ENCODE measurements at regions not wholly inside any gene's neighbourhood (a gene's known extent, or its start where the extent isn't known, plus 50 kb on each side); places are given as distances from the start of the nearest gene placed in this dataset.

GRCh38 chr6:100134703-100135102 lies 140.7 kb upstream of the MCHR2 start:
- no peak for DNase-seq
- H3K36me3 ChIP-seq (replicated peaks; ENCODE audit: control insufficient read depth, insufficient read depth, low read length), result no peaks in the 10 kb centered on the region
- H3K27me3 ChIP-seq (ENCODE audit: control insufficient read depth, insufficient read depth, low read length), result no peaks in the 10 kb centered on the region
- no peak overlapping the region for H3K4me3 ChIP-seq (ENCODE audit: insufficient read depth, low read depth, low read length)

GRCh38 chr6:100134297-100134696 lies 140.3 kb upstream of the MCHR2 start:
- H3K4me3 ChIP-seq (ENCODE audit: insufficient read depth, low read depth, low read length), result no peak overlapping the region
- H3K36me3 ChIP-seq (replicated peaks; ENCODE audit: control insufficient read depth, insufficient read depth, low read length), result no peaks in the 10 kb centered on the region
- H3K27me3 ChIP-seq (ENCODE audit: control insufficient read depth, insufficient read depth, low read length), result no peaks in the 10 kb centered on the region
- DNase-seq, result no peak

GRCh38 chr6:100132005-100132404 lies 138.0 kb upstream of the MCHR2 start:
- H3K36me3 ChIP-seq (replicated peaks; ENCODE audit: control insufficient read depth, insufficient read depth, low read length), result no peaks in the 10 kb centered on the region
- no peaks in the 10 kb centered on the region for H3K27me3 ChIP-seq (ENCODE audit: control insufficient read depth, insufficient read depth, low read length)
- no peak overlapping the region for H3K4me3 ChIP-seq (ENCODE audit: insufficient read depth, low read depth, low read length)
- DNase-seq, result no peak

GRCh38 chr6:100130630-100131029 lies 136.6 kb upstream of the MCHR2 start:
- no peaks in the 10 kb centered on the region for H3K27me3 ChIP-seq (ENCODE audit: control insufficient read depth, insufficient read depth, low read length)
- H3K36me3 ChIP-seq (replicated peaks; ENCODE audit: control insufficient read depth, insufficient read depth, low read length), result no peaks in the 10 kb centered on the region
- no peak overlapping the region for H3K4me3 ChIP-seq (ENCODE audit: insufficient read depth, low read depth, low read length)
- no peak for DNase-seq

GRCh38 chr6:100126790-100127484 lies 132.9 kb upstream of the MCHR2 start:
- no peak overlapping the region for H3K4me3 ChIP-seq (ENCODE audit: insufficient read depth, low read depth, low read length)
- no peaks in the 10 kb centered on the region for H3K27me3 ChIP-seq (ENCODE audit: control insufficient read depth, insufficient read depth, low read length)
- H3K36me3 ChIP-seq (replicated peaks; ENCODE audit: control insufficient read depth, insufficient read depth, low read length), result no peaks in the 10 kb centered on the region
- no peak for DNase-seq

GRCh38 chr6:100121854-100122609 lies 128.0 kb upstream of the MCHR2 start:
- Histone ChIP-seq H3K36me3 (replicated peaks; ENCODE audit: control insufficient read depth, insufficient read depth, low read length) (no peaks in the 10 kb centered on the region), H3K27me3 (ENCODE audit: control insufficient read depth, insufficient read depth, low read length) (no peaks in the 10 kb centered on the region), H3K4me3 (ENCODE audit: insufficient read depth, low read depth, low read length) (no peak overlapping the region)
- DNase-seq, result no peak

GRCh38 chr6:100119261-100119660 lies 125.2 kb upstream of the MCHR2 start:
- no peak for DNase-seq
- Histone ChIP-seq H3K4me3 (ENCODE audit: insufficient read depth, low read depth, low read length) (no peak overlapping the region), H3K27me3 (ENCODE audit: control insufficient read depth, insufficient read depth, low read length) (no peaks in the 10 kb centered on the region), H3K36me3 (replicated peaks; ENCODE audit: control insufficient read depth, insufficient read depth, low read length) (no peaks in the 10 kb centered on the region)

GRCh38 chr6:100118301-100118700 lies 124.3 kb upstream of the MCHR2 start:
- no peak overlapping the region for H3K4me3 ChIP-seq (ENCODE audit: insufficient read depth, low read depth, low read length)
- H3K36me3 ChIP-seq (replicated peaks; ENCODE audit: control insufficient read depth, insufficient read depth, low read length), result no peaks in the 10 kb centered on the region
- no peaks in the 10 kb centered on the region for H3K27me3 ChIP-seq (ENCODE audit: control insufficient read depth, insufficient read depth, low read length)
- DNase-seq, result no peak

GRCh38 chr6:100117680-100118079 lies 123.7 kb upstream of the MCHR2 start:
- H3K27me3 ChIP-seq (ENCODE audit: control insufficient read depth, insufficient read depth, low read length), result no peaks in the 10 kb centered on the region
- H3K4me3 ChIP-seq (ENCODE audit: insufficient read depth, low read depth, low read length), result no peak overlapping the region
- DNase-seq, result no peak
- H3K36me3 ChIP-seq (replicated peaks; ENCODE audit: control insufficient read depth, insufficient read depth, low read length), result no peaks in the 10 kb centered on the region

GRCh38 chr6:100116411-100117194 lies 122.6 kb upstream of the MCHR2 start:
- H3K4me3 ChIP-seq (ENCODE audit: insufficient read depth, low read depth, low read length), result no peak overlapping the region

GRCh38 chr6:100115407-100116101 lies 121.5 kb upstream of the MCHR2 start:
- no peaks in the 10 kb centered on the region for H3K36me3 ChIP-seq (replicated peaks; ENCODE audit: control insufficient read depth, insufficient read depth, low read length)
- no peak for DNase-seq
- no peak overlapping the region for H3K4me3 ChIP-seq (ENCODE audit: insufficient read depth, low read depth, low read length)
- H3K27me3 ChIP-seq (ENCODE audit: control insufficient read depth, insufficient read depth, low read length), result no peaks in the 10 kb centered on the region

More at GRCh38 chr6:100116411-100117194, 122.6 kb upstream of the MCHR2 start:
- Histone ChIP-seq H3K36me3 (replicated peaks; ENCODE audit: control insufficient read depth, insufficient read depth, low read length) (no peaks in the 10 kb centered on the region), H3K27me3 (ENCODE audit: control insufficient read depth, insufficient read depth, low read length) (no peaks in the 10 kb centered on the region)
- peak; percentile 24 for DNase-seq

- Histone ChIP-seq H3K27me3 (ENCODE audit: control insufficient read depth, insufficient read depth, low read length) (no peaks in the 10 kb centered on the region), H3K36me3 (replicated peaks; ENCODE audit: control insufficient read depth, insufficient read depth, low read length) (no peaks in the 10 kb centered on the region), H3K4me3 (ENCODE audit: insufficient read depth, low read depth, low read length) (no peak overlapping the region)
- DNase-seq, result no peak
These were observed 119.0 kb upstream of the MCHR2 start for GRCh38 chr6:100112855-100113508.

GRCh38 chr6:100105919-100106529 lies 112.0 kb upstream of the MCHR2 start:
- no peak overlapping the region for H3K4me3 ChIP-seq (ENCODE audit: insufficient read depth, low read depth, low read length)
- no peaks in the 10 kb centered on the region for H3K27me3 ChIP-seq (ENCODE audit: control insufficient read depth, insufficient read depth, low read length)
- no peak for DNase-seq
- H3K36me3 ChIP-seq (replicated peaks; ENCODE audit: control insufficient read depth, insufficient read depth, low read length), result no peaks in the 10 kb centered on the region

GRCh38 chr6:100105138-100105537 lies 111.1 kb upstream of the MCHR2 start:
- no peak for DNase-seq
- no peak overlapping the region for H3K4me3 ChIP-seq (ENCODE audit: insufficient read depth, low read depth, low read length)
- no peaks in the 10 kb centered on the region for H3K27me3 ChIP-seq (ENCODE audit: control insufficient read depth, insufficient read depth, low read length)
- no peaks in the 10 kb centered on the region for H3K36me3 ChIP-seq (replicated peaks; ENCODE audit: control insufficient read depth, insufficient read depth, low read length)
